ENCODE measurements at regions not wholly inside any gene's neighbourhood (a gene's known extent, or its start where the extent isn't known, plus 50 kb on each side); places are given as distances from the start of the nearest gene placed in this dataset.

DNA sequence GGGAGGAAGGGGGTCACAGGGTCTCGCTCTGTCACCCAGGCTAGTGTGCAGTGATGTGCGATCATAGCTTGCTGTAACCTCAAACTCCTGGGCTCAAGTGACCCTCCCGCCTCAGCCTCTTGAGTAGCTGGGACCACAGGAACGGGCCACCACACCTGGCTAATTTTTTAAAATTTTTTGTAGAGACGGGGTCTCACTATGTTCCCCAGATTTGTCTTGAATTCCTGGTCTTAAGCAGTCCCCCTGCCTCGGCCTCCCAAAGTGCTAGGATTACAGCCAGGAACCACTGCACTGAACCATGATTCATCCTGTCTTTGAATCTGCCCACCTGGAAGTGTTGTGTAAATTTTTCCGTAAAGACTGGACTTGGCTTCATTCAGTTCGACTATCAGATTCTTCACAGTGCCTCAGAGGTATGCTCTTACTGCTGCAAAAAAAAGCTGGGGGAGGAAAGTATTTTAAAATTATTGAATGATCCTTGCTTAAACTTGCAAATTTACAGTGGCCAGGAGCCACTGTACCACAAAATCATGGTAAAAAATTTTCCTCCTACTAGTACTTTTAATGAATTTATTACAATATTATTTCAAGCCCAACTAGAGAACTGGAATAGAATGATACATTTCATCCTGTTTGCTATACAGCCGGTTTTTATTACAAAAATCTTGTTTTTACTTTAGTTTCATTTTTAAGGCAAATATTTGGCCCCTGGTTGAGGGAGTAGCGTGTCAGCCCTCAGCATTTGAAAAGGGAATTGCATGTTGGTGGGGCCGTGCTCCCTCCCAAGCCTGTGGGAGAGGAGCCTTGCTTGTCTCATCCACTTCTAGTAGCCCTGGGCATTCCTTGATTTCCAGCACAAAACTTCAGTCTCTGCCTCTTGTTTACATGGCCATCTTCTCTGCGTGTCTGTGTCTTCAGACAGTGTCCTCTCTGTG, 202.5 kb upstream of the SGK1 start:
- DNase-seq = no peak

GRCh38 chr6:134519465-134519864, 201.6 kb upstream of the SGK1 start:
- DNase-seq = peak in 1 of 4 experiments; percentile 13

- DNase-seq = no peak
Measured at GRCh38 chr6:134517868-134518267, 200.0 kb upstream of the SGK1 start.

- no peak for DNase-seq
Measured at GRCh38 chr6:134517145-134517658, 199.3 kb upstream of the SGK1 start.

DNA sequence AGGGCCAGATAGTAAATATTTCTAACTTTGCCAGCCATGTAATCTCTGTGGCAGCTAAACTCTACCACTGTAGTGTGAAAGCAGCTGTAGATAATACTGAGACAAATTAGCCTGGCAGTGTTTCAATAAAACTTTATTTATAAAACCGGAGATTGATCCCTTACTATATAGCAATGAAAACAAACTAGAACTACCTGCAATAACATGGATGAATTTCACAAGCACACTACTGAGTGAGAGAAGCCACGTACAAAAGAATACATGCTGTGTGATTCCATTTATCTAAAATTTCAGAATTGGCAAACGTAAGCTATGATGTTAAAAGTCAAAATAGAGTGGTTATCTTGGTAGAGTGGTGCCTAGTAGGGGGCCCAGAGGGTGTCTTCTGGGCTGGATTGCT, 198.7 kb upstream of the SGK1 start:
- DNase-seq = no peak

- no peak for DNase-seq
Measured at GRCh38 chr6:134515986-134516385, 198.1 kb upstream of the SGK1 start.

GRCh38 chr6:134512981-134513391, 195.1 kb upstream of the SGK1 start:
- DNase-seq = no peak

DNA sequence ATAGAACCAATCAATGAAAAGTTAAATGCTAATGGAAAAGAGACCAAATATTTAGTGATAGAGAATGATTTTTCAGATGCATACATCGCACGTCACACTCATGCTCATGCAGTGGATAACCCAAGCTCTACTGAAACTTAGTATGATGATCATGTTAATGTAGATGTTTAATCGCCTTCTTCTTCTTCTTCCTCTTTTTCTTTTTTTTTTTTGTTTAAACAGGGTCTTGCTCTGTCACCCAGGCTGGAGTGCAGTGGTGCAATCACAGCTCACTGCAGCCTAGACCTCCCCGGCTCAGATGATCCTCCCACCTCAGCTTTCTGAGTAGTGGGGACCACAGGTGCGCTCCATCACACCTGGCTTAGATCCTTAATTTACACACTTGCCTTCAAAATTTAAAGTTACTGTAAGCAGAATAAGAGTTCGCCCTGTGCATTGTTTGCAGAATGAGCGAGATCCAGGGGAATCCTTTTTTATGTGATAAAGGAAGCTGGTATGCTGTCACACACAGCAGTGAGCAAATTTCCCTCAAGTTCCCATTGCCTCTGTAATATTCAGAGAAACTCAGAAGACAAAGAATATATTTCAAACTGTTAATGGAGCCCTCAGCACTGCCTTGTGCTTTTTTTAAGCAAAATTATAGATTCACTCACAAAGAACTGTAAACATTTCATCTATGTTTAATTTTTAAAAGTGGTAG, 194.2 kb upstream of the SGK1 start:
- no peak for DNase-seq

DNA sequence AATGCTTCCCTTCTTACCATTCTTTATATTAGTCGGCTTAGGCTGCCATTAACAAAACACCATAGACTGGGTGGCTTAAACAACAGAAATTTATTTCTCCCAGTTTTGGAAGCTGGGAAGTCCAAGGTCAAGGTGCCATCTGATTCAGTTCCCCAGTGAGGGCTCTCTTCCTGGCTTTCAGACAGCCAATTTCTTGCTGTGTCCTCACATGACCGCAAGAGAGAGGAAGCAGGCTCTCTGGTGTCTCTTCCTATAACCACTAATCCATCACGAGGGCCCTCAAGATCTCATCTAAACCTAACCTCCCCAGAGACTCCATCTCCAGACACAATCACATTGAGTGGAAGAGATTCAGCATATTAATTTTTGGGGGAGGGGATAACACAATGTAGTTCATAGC, 193.0 kb upstream of the SGK1 start:
- DNase-seq = no peak

DNA sequence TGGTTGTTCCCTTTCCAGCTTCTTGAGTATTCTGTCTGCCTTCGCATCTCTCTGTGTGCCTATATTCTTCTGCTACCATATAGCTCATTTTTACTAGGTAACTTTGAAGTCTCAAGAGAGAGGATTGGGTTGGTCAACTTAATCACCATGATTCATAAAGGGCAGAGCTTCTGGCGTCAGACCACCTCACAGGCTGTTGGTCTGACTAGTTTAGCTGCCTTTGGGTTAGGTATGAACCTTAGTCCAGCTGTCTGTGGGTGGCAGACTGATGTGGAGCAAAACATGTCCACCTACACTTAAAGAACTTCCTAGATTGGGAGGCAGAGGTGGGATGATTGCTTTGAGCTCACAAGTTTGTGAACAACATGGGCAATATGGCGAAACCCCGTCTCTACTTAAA, 192.2 kb upstream of the SGK1 start:
- no peak for DNase-seq

- DNase-seq = no peak
Measured at GRCh38 chr6:134508862-134509498, 191.1 kb upstream of the SGK1 start.

- no peak for DNase-seq
Measured at GRCh38 chr6:134506162-134506561, 188.2 kb upstream of the SGK1 start.

DNA sequence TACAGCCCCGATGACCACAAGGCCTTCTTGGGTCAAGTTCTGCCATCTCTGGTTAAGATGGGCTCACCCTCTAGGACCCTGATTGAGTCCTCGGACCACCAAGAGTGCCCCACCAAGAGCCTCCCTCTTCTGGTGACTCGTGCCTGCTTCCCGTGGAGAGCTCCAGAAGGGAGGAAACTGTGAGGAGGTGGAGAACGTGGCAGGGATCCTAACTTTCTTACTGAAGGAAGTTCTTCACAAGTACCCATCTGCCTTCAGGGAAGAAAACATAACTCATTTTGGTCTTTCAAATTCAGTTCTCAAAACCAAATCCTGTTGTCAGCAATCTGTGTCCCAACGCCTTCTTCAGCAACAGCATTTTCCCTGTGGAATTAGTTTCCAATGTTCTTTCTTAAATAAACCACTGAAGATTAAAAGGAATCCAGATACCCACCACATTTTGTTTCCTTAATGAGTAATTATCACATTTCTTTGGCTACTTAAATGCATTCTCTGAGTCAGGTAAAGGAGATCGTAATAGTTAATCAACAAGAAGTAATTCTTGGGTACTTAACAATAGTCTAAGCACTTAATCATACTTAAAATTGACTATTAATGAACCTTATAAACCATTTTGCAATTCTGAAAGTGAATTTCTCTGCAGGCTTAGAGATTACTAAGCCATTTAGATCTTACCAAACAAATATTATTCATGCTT, 185.8 kb upstream of the SGK1 start:
- DNase-seq = no peak

GRCh38 chr6:134502614-134503549, 185.0 kb upstream of the SGK1 start:
- no peak for DNase-seq

GRCh38 chr6:134495890-134496248, 178.0 kb upstream of the SGK1 start:
- no peak for DNase-seq

GRCh38 chr6:134495203-134495889, 177.4 kb upstream of the SGK1 start:
- DNase-seq = no peak

DNA sequence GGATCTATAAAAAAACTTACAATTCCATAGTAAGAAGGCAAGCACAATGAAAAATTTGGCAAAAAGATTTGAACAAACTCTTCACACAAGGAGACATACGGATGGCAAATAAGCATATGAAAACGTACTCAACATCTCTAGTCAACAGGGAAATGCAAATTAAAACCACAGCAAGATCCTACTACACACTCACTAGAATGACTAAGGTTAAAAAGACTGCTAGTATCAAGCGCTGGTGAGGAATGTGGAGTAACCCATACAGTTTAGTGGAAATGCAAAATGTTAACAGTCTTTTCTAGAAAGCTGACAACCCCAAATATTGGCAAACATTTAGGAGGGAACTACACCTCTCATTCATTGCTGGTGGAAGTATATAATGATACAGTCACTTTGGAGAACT, 175.9 kb upstream of the SGK1 start:
- no peak for DNase-seq

GRCh38 chr6:134491477-134491876, 173.6 kb upstream of the SGK1 start:
- DNase-seq = no peak

GRCh38 chr6:134482593-134483270, 164.8 kb upstream of the SGK1 start:
- no peak for DNase-seq

DNA sequence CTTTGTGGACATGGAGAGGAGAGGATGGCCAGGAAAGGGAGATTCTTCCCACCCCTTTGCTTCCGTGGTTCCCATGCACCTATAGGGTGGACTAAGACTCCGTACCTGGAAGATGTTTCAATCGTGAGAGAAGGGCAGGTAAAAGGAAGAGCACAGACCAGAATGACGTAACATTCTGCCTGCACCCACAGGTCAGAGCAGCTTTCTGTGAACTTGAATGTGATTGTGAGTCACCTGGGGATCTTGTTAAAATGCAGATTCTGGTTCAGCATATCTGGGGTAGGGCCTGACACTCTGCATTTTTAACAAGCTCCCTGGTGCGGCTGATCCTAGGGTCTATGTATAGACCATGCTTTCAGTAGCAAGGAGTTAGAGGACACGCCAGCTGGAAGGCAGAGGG, 164.1 kb upstream of the SGK1 start:
- DNase-seq = no peak

DNA sequence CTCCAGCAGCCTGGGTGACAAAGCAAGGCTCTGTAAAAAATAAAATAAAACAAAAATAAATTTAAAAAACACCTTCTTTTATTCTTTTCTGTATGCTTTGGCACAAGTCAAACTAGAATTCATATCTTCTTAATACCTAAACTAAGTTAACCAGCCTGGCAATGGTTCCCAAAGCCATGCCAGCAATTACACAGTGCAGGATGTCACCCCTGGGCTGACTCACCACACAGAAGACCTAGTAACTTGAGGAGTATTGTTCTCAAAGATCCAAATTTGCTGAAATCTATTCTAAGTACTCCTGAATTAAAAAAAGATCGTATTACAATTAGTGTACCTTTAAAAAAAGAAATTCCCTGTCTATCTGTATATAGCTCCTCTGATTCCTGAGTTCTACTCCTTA, 162.7 kb upstream of the SGK1 start:
- no peak for DNase-seq
